ENCODE measurements at regions not wholly inside any gene's neighbourhood (a gene's known extent, or its start where the extent isn't known, plus 50 kb on each side); places are given as distances from the start of the nearest gene placed in this dataset.

DNA sequence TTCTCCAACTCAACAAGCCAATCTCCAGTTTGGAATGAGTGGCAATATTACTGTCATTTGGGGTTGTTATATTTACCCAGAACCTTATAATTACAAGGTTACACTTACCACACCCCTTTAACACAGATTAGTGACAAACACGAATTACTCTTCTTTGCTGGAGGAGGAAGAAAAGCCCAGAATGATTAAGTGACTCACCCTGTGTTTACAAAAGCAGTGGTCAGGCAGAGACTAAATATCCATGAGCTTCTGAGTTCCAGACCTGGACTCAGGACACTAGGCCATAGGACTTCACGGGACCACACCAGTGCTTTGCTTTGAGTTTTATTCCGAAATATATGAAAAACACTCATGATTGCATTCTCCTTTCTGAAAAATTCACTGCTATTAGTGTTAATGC lies 370.8 kb downstream of the TLE1 start:
- no peak overlapping the region for H2AK5ac ChIP-seq (ENCODE audit: insufficient read length, low read length)
- no peak overlapping the region for H3K14ac ChIP-seq (ENCODE audit: insufficient read depth, low read length)
- no peak overlapping the region for H2BK12ac ChIP-seq (ENCODE audit: insufficient read length, low read depth, low read length)
- no peak overlapping the region for H3K18ac ChIP-seq (ENCODE audit: insufficient read length, low read depth, low read length)
- Mint-ChIP-seq H3K4me1 (no peaks in the 10 kb centered on the region), H3K36me3 (ENCODE audit: insufficient read depth in 1 of 3, low read depth in 3 of 3) (peaks cover 6 to 33% (median 17%) of the 10 kb centered on the region in 3 experiments), H3K27ac (no peak overlapping the region), H3K9me3 (peaks cover 16 to 28% of the 10 kb centered on the region in 2 experiments), H3K4me3 (no peak overlapping the region), H3K27me3 (ENCODE audit: low read depth) (peaks cover 2% of the 10 kb centered on the region; the same call in 1 of the 2 replicates)
- no peak overlapping the region for H3K4ac ChIP-seq (ENCODE audit: low read depth, low read length)
- H3K9me3 ChIP-seq (ENCODE audit: control insufficient read depth, low read depth, low read length), result no peaks in the 10 kb centered on the region
- H2BK20ac ChIP-seq (ENCODE audit: low read depth, low read length, poor library complexity, severe bottlenecking), result no peak overlapping the region
- no peak overlapping the region for H3K23ac ChIP-seq (ENCODE audit: insufficient read length, low read depth, low read length)
- no peaks in the 10 kb centered on the region for H3K23me2 ChIP-seq (ENCODE audit: insufficient read length, low read depth, low read length, poor library complexity, severe bottlenecking)
- no peak overlapping the region for H2BK120ac ChIP-seq (ENCODE audit: low read depth, low read length, poor library complexity, severe bottlenecking)
- no peak overlapping the region for H2BK5ac ChIP-seq (ENCODE audit: insufficient read length, low read length)
- no peak for DNase-seq
- no peak overlapping the region for H2BK15ac ChIP-seq (ENCODE audit: low read depth, low read length)
- H3K27me3 ChIP-seq (ENCODE audit: insufficient read depth, low read length), result no peaks in the 10 kb centered on the region
- H4K91ac ChIP-seq (ENCODE audit: insufficient read length, low read depth, low read length), result no peak overlapping the region
- no peaks in the 10 kb centered on the region for H4K20me1 ChIP-seq (ENCODE audit: control insufficient read depth, insufficient read depth, insufficient read length)
- no peak overlapping the region for H3K9ac ChIP-seq (ENCODE audit: extremely low read depth, insufficient read length, low read length)
- H4K5ac ChIP-seq (ENCODE audit: insufficient read length, low read depth, low read length), result no peak overlapping the region
- H3K27ac ChIP-seq (ENCODE audit: insufficient read length, low read depth, low read length), result no peak overlapping the region
- H4K8ac ChIP-seq (replicated peaks; ENCODE audit: insufficient read length, low read depth, low read length), result no peak overlapping the region
- no peaks in the 10 kb centered on the region for H3K4me1 ChIP-seq (ENCODE audit: insufficient read depth, low read length)
- no peak overlapping the region for H3K4me2 ChIP-seq (ENCODE audit: insufficient read depth, insufficient read length, low read length)
- no peak overlapping the region for H3T11ph ChIP-seq (ENCODE audit: low read length)
- no CpG with 5 or more reads among the region's 3 CpGs for WGBS (ENCODE audit: extremely low coverage, insufficient read length, low lambda C conversion rate)
- H3K79me1 ChIP-seq (ENCODE audit: insufficient read depth, low read depth, low read length, poor library complexity, severe bottlenecking), result no peaks in the 10 kb centered on the region
- H3K56ac ChIP-seq (ENCODE audit: insufficient read length, low read depth, low read length), result no peak overlapping the region
- no peaks in the 10 kb centered on the region for H3K79me2 ChIP-seq (ENCODE audit: insufficient read depth, low read length)
- TF ChIP-seq, protein P1, sequence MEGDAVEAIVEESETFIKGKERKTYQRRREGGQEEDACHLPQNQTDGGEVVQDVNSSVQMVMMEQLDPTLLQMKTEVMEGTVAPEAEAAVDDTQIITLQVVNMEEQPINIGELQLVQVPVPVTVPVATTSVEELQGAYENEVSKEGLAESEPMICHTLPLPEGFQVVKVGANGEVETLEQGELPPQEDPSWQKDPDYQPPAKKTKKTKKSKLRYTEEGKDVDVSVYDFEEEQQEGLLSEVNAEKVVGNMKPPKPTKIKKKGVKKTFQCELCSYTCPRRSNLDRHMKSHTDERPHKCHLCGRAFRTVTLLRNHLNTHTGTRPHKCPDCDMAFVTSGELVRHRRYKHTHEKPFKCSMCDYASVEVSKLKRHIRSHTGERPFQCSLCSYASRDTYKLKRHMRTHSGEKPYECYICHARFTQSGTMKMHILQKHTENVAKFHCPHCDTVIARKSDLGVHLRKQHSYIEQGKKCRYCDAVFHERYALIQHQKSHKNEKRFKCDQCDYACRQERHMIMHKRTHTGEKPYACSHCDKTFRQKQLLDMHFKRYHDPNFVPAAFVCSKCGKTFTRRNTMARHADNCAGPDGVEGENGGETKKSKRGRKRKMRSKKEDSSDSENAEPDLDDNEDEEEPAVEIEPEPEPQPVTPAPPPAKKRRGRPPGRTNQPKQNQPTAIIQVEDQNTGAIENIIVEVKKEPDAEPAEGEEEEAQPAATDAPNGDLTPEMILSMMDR (conservative IDR thresholded peaks at IDR 0.05), result no peak
- no peak overlapping the region for H2AFZ ChIP-seq (ENCODE audit: low read length)

All from H9 (cell line).